ENCODE measurements at regions not wholly inside any gene's neighbourhood (a gene's known extent, or its start where the extent isn't known, plus 50 kb on each side); places are given as distances from the start of the nearest gene placed in this dataset.

DNA sequence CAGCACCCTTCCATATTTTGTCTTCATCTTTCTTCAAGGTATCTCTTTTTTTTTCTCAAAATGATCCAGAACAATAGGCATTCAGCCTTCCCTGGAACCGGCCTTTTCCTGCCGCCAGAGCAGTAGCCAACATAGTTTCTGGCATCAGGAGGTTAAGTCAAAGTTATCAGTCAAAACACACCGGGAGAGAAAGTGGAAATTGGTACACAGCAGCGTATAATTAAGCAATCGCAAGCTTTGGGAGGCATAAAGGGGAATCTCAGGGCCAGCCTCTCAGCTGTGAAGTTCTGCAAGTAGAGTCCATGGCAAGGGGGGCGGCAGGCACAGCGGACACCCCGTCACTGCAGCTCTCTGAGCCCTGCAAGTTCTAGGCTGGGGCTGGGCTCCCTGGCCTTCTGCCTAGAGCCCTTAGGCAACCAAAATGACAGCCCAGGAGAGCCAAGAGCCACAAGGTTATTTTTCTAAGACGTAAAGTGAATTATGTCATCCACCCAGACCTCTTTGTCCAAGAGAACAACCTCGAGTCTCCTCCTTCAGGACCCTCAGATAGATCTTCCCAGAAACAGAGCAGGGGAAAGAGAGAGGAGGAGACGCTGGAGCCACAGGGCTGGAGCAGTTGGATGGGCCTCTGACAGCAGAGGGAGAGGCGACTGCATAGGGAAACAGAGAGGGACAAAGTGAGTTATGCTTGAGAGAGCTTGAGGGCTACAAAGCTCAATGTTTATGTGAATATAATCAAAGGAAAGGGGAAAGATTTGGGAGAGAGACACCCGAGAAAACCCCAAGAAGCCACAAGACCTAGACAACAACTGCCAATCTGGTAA is 114.7 kb downstream of the BCL2L11 start:
- Histone ChIP-seq H3K36me3 (ENCODE audit: control insufficient read depth in 2 of 3, insufficient read depth in 3 of 3, low read length in 3 of 3) (no peaks in the 10 kb centered on the region), H3K27ac (ENCODE audit: low read depth in 2 of 2, low read length in 2 of 2) (peak overlapping the region in 1 of 2 donors; percentile 54), H3K9me3 (ENCODE audit: control insufficient read depth in 2 of 3, insufficient read depth in 1 of 3, low read length in 3 of 3) (no peaks in the 10 kb centered on the region), H3K4me3 (ENCODE audit: low read length in 3 of 3) (no peak overlapping the region), H3K27me3 (ENCODE audit: control insufficient read depth, insufficient read depth, low read length) (no peaks in the 10 kb centered on the region), H3K9ac (ENCODE audit: low read length in 3 of 3) (no peak overlapping the region), H3K4me1 (ENCODE audit: control insufficient read depth in 2 of 3, insufficient read depth in 2 of 3, low read depth in 1 of 3, low read length in 3 of 3) (peaks cover 0 to 6% (median 0%) of the 10 kb centered on the region in 3 donors)
- FAIRE-seq (no peak), DNase-seq (no peak)
- TF ChIP-seq, protein P1, sequence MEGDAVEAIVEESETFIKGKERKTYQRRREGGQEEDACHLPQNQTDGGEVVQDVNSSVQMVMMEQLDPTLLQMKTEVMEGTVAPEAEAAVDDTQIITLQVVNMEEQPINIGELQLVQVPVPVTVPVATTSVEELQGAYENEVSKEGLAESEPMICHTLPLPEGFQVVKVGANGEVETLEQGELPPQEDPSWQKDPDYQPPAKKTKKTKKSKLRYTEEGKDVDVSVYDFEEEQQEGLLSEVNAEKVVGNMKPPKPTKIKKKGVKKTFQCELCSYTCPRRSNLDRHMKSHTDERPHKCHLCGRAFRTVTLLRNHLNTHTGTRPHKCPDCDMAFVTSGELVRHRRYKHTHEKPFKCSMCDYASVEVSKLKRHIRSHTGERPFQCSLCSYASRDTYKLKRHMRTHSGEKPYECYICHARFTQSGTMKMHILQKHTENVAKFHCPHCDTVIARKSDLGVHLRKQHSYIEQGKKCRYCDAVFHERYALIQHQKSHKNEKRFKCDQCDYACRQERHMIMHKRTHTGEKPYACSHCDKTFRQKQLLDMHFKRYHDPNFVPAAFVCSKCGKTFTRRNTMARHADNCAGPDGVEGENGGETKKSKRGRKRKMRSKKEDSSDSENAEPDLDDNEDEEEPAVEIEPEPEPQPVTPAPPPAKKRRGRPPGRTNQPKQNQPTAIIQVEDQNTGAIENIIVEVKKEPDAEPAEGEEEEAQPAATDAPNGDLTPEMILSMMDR (IDR thresholded peaks at IDR 0.05; ENCODE audit: borderline replicate concordance, extremely low read depth, insufficient read depth) = no peak
- intact Hi-C loops (cut with DNase I) = no loop called here

DNA sequence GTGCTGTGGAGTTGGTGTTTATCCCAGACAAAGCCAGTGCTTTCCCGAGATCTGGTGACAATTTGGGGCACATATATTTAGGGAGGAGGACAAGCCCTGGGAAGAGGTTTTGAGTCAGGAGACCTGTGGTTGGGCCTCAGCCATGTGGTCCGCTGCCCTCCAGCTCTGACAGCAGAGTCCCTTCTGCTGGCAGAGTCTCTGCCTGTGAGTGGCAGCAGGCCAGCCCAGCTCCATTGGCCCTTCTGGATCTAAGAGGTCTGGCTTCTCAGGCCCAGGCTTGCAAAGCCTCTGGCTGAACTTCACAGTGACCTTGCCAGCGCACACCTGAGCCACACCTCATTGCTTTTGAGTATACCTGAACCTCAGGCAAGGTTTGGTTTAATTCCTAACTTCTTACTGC is 115.3 kb downstream of the BCL2L11 start:
- no peaks in the 10 kb centered on the region for H3K36me3 ChIP-seq (ENCODE audit: control insufficient read depth in 2 of 3, insufficient read depth in 3 of 3, low read length in 3 of 3)
- no peak overlapping the region for H3K4me3 ChIP-seq (ENCODE audit: low read length in 3 of 3)
- H3K4me1 ChIP-seq (ENCODE audit: control insufficient read depth in 2 of 3, insufficient read depth in 2 of 3, low read depth in 1 of 3, low read length in 3 of 3) = peaks cover 0 to 6% (median 0%) of the 10 kb centered on the region in 3 donors
- H3K27ac ChIP-seq (ENCODE audit: low read depth in 2 of 2, low read length in 2 of 2) = peak overlapping the region in 1 of 2 donors; percentile 54
- intact Hi-C loops (cut with DNase I) = no loop called here
- TF ChIP-seq, protein P1 (IDR thresholded peaks at IDR 0.05; ENCODE audit: borderline replicate concordance, extremely low read depth, insufficient read depth) = no peak
- DNase-seq (peak in 3 of 5 donors; percentile 26 to 82 (median 38)), FAIRE-seq (no peak)
- H3K9ac ChIP-seq (ENCODE audit: low read length in 3 of 3) = no peak overlapping the region
- no peaks in the 10 kb centered on the region for H3K27me3 ChIP-seq (ENCODE audit: control insufficient read depth, insufficient read depth, low read length)
- H3K9me3 ChIP-seq (ENCODE audit: control insufficient read depth in 2 of 3, insufficient read depth in 1 of 3, low read length in 3 of 3) = no peaks in the 10 kb centered on the region

DNA sequence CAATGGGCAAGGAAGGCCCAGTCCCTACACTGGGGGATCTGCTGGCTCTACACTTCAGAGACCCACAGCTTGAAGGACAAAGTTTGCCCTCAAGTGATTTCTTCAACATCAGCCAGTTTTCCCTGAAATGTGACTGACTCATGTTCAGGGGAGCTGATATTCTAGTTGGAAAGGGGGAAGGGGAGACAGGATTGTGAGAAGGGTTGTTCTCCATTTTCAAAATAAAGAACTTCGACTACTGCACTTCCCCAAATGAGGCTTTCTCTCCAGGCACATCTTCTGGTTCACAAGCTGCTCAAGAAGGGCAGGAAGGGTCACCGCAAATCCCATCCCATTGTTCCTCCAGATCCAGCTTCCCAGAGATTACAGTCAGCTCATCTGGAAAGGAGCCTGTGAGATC is 117.6 kb downstream of the BCL2L11 start:
- TF ChIP-seq, protein P1 (IDR thresholded peaks at IDR 0.05; ENCODE audit: borderline replicate concordance, extremely low read depth, insufficient read depth) = no peak
- no peak for FAIRE-seq

More for the DNA sequence above, 117.6 kb downstream of the BCL2L11 start:
- intact Hi-C loops (cut with DNase I) = no loop called here
- Histone ChIP-seq H3K9ac (ENCODE audit: low read length in 3 of 3) (no peak overlapping the region), H3K4me3 (ENCODE audit: low read length in 3 of 3) (no peak overlapping the region), H3K36me3 (ENCODE audit: control insufficient read depth in 2 of 3, insufficient read depth in 3 of 3, low read length in 3 of 3) (no peaks in the 10 kb centered on the region), H3K27ac (ENCODE audit: low read depth in 2 of 2, low read length in 2 of 2) (no peak overlapping the region), H3K4me1 (ENCODE audit: control insufficient read depth in 2 of 3, insufficient read depth in 2 of 3, low read depth in 1 of 3, low read length in 3 of 3) (peaks cover 0 to 6% (median 0%) of the 10 kb centered on the region in 3 donors), H3K27me3 (ENCODE audit: control insufficient read depth, insufficient read depth, low read length) (no peaks in the 10 kb centered on the region), H3K9me3 (ENCODE audit: control insufficient read depth in 2 of 3, insufficient read depth in 1 of 3, low read length in 3 of 3) (no peaks in the 10 kb centered on the region)
- no peak for DNase-seq

Measured in kidney (tissue), 13 donors.